ENCODE measurements at regions not wholly inside any gene's neighbourhood (a gene's known extent, or its start where the extent isn't known, plus 50 kb on each side); places are given as distances from the start of the nearest gene placed in this dataset.
"Not testable (repeated sequence)": the region's sequence is repeated elsewhere in the genome, so short reads cannot be mapped to it uniquely, and the experiment has no call there.

GRCh38 chr1:201730611-201731010 is 98.3 kb upstream of the IPO9 start:
- DNase-seq, result no peak

GRCh38 chr1:201731142-201731541 is 97.8 kb upstream of the IPO9 start:
- no peak for DNase-seq

GRCh38 chr1:201731592-201731991 is 97.4 kb upstream of the IPO9 start:
- no peak for DNase-seq

- no peak for DNase-seq
Observed at GRCh38 chr1:201732351-201732750, 96.6 kb upstream of the IPO9 start.

- not testable (repeated sequence) for DNase-seq
Observed at GRCh38 chr1:201734221-201734620, 94.7 kb upstream of the IPO9 start.

- DNase-seq, result no peak
Observed at GRCh38 chr1:201734786-201735185, 94.2 kb upstream of the IPO9 start.

GRCh38 chr1:201736707-201737320 is 92.1 kb upstream of the IPO9 start:
- no peak for DNase-seq

GRCh38 chr1:201737352-201738060 is 91.5 kb upstream of the IPO9 start:
- DNase-seq, result no peak

- no peak for DNase-seq
Observed at GRCh38 chr1:201739080-201739479, 89.9 kb upstream of the IPO9 start.

- peak; percentile 68 for DNase-seq
Observed at GRCh38 chr1:201739492-201740085, 89.4 kb upstream of the IPO9 start.

- DNase-seq, result no peak
Observed at GRCh38 chr1:201740086-201740541, 88.8 kb upstream of the IPO9 start.

- no peak for DNase-seq
Observed at GRCh38 chr1:201740670-201741111, 88.3 kb upstream of the IPO9 start.

GRCh38 chr1:201741763-201742342 is 87.1 kb upstream of the IPO9 start:
- no peak for DNase-seq

- no peak for DNase-seq
Observed at GRCh38 chr1:201742476-201742875, 86.5 kb upstream of the IPO9 start.

- DNase-seq, result no peak
Observed at GRCh38 chr1:201742955-201743805, 85.8 kb upstream of the IPO9 start.

GRCh38 chr1:201745023-201745422 is 83.9 kb upstream of the IPO9 start:
- DNase-seq, result no peak

GRCh38 chr1:201746156-201746555 is 82.8 kb upstream of the IPO9 start:
- no peak for DNase-seq

GRCh38 chr1:201747261-201747660 is 81.7 kb upstream of the IPO9 start:
- no peak for DNase-seq

- DNase-seq, result no peak
Observed at GRCh38 chr1:201748335-201748734, 80.6 kb upstream of the IPO9 start.

- no peak for DNase-seq
Observed at GRCh38 chr1:201749059-201749690, 79.8 kb upstream of the IPO9 start.

- no peak for DNase-seq
Observed at GRCh38 chr1:201750120-201750519, 78.8 kb upstream of the IPO9 start.

GRCh38 chr1:201750934-201751333 is 78.0 kb upstream of the IPO9 start:
- DNase-seq, result no peak
